NK-92 treated with Interleukin-12 subunit alpha and Interleukin-12 subunit beta, amount 100 ng/mL, for 24 hours (cell line): ENCODE measurements at regions not wholly inside any gene's neighbourhood (a gene's known extent, or its start where the extent isn't known, plus 50 kb on each side); places are given as distances from the start of the nearest gene placed in this dataset.

ENCODE experiments used
- DNase-seq: peaks from one replicate; lab custom pipeline; 2025; lab: John Stamatoyannopoulos, UW

DNA sequence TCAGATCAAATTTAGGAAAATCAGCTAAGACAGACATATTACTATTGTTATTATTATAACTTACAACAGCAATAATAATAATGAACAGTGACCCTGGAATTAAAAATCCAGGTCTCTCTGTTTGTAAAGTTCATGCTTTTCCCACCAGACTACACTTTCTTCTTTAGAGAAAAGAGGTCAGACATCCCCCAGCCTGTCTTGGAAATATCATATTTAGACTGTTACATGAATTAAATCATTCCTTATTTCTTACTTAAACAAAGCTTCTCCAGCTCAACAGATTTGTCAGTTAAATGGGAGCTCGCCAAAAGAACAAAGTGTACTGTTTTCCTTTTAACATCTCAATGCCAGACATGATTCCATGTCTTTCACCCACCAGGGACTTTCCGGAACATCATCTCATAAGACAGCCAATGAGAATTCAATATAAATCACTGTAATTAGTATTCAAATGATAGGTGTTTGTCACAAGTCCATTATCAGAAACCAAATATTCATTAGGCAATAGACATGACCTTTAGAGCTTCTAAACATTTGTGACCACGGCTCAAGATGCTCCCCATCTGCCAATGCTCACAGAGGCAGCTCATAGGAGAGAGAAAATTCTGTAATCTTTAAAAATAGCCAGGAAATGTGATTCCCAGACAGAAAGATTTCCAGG is 351.9 kb downstream of the ENC1 start:
- no peak for DNase-seq

DNA sequence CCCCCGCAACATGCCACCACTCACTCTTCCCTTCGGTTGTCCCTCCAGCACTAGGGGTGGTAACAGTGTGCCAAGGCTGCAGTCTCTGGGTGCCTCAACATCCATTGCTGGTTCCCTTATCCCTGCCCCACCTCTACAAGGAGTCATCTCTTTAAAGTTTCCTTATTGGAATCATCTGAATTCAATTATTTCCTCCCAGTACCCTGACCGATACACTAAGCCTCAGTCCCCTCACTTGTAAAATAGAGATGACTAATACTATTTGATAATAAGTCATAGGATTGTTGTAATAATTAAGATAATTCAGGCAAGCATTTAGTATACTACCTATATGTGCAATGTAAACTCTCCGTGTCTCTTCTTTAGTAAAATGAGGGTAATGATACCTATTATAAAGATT is 352.5 kb downstream of the ENC1 start:
- no peak for DNase-seq

DNA sequence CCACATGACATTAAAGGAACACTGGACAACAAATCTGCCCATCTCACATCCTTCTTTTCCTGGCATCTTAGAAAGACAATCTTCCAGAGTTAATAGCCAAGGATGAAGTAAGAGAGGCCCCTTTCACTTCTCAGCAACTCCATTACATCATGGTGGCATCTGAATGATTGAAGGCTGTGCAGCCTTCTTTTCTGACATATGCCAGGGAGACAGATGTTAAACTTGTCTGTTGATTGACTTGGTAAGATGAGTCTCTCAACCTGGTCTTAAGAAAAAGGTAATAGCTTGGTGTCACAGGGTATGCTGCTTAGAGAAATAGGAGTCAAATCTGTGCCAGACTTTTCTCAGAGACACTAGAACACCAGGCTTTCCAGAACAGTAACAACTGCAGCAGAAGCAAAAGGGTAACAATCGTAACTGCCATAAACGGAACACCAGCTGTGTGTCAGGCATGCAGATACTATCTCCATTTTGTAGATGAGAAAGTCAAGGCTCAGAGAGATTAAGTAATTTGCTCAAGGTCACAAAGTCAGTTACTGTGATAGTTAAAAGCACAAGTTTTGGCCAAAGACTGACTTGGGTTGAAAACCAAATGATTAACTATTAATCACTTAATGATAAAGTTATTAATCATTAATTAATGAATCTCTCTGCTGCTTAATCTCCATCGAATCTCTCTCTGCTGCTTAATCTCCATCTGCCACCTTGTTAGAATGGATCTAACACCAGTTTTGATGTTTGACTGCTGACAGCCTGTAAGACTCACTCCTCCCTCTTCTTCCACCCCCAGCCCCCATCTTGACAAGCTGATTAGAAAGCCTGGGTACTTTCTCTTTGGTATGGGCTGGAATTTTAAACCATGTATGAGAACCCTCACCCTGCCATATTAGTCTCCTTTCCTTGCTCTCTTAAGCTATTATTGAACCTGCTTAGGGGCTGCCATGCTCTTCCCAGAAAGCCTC is 353.5 kb downstream of the ENC1 start:
- DNase-seq, result no peak

DNA sequence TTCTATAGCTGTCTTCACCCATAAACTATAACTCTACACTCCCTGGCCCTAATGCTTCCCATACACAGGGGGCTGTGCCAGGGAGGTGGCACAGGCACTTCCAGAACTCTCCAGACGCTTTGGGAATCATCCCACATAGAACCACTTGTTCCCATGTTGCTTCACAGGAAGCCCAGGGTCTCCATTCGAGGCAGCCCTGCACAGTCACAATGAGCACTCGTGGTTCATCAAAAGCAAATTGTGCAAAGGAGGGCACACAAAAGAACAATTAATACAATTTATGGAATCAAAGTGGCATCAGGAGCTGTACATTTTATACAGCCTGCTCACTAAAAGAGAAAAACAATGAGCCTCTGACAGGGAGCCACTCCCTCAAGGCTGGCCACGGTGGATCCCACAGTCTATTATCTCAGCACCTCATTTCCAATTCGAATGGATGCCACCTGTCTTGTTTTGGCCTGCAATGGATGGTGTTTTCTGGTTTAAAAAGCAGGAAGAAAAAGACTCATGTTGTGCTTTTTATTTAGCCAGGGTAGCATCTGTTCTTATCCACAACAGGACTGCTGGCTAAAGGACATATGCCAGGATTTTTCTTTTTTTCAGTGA is 354.8 kb downstream of the ENC1 start:
- no peak for DNase-seq

DNA sequence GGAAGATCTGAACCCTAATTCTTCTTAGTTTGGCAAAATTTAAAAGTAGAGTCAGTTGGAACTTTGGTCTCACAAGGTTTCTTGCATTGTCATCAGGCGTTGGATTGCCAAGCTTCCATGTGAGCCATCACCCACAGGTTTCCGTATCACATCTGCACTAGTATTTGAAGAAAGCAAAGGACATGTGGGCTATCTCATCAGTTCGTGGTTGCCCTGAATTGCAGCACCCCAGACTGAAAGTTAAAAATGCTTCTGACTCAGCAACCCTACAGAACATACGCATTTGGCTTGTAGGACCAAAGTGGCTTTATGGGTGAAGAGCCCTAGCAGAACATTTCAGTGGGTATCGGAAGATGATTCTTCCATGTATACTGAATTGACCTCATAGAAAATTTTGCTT is 358.0 kb downstream of the ENC1 start:
- DNase-seq, result no peak

DNA sequence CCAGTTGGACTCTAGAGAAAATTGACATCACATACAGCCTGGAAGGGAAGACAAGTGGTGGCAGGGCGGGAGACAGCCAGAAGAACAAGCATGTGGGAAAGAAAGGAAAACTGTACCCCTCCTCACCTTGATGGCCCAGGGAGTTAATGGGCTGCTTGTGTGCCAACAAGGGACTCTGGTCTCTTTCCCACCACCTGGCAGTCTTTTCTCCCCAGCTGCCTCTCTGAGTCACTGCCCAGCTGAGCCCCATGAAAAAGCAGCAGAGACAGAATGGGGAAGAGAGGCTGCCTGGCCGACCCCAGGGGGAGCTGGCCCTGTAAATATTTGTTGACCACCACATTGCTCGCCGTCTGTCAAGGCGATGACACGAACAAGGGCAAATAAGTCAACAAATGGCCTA is 359.4 kb downstream of the ENC1 start:
- no peak for DNase-seq

DNA sequence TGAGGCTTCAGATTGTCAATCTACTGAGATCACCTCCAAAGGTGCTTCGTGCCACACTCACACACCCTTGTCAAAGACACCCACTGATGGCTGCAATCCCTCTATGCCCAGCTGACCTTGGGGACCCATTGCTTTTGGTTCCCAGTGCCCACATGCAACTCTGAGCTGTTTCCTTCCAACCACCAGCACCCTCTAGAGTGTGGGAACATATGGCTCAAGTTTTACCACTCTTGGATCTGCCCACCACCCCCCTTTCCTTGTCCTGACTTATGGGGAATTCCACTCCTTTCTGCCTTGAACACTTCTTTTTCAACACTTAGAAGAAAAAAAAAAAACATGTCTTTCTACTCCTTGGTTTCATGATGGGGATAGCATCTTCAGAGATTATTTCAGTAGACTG is 360.2 kb downstream of the ENC1 start:
- no peak for DNase-seq

DNA sequence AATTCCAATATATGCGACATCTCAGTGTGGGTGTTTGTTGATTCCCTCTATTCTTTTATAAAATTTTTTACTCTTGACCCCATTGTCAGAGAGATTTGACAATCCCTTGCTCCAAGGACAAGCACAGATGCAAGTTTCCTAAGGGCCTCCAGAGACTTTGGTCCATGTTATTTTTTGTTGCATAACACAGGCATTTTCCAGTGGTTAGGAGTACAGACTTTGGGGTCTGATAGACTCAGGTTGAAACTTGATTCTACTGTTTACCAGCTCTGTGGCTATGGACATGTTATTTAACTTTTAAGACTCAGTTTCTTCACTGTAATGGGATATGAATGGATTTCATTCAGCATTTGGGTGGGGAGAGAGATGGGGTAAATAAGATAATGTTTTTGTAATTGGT is 361.3 kb downstream of the ENC1 start:
- DNase-seq, result no peak

DNA sequence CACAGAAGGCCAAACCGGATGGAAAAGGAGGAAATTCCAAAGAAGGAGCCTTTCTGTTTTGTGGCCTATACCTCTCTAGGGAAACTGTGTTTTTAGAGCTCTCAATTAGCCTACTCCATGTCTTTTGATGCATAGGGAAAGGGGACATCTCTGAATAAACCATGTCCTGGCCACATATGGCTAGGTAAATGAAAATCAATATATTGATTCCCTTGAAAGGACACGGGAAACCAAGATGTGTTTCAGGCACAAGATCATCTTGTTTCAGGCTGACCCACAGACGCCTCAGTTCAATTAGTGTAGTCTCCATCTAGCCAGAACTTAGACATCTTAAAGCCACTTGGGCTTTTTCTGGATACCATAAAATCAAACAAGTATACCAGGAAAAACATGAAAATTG is 363.1 kb downstream of the ENC1 start:
- DNase-seq, result no peak

DNA sequence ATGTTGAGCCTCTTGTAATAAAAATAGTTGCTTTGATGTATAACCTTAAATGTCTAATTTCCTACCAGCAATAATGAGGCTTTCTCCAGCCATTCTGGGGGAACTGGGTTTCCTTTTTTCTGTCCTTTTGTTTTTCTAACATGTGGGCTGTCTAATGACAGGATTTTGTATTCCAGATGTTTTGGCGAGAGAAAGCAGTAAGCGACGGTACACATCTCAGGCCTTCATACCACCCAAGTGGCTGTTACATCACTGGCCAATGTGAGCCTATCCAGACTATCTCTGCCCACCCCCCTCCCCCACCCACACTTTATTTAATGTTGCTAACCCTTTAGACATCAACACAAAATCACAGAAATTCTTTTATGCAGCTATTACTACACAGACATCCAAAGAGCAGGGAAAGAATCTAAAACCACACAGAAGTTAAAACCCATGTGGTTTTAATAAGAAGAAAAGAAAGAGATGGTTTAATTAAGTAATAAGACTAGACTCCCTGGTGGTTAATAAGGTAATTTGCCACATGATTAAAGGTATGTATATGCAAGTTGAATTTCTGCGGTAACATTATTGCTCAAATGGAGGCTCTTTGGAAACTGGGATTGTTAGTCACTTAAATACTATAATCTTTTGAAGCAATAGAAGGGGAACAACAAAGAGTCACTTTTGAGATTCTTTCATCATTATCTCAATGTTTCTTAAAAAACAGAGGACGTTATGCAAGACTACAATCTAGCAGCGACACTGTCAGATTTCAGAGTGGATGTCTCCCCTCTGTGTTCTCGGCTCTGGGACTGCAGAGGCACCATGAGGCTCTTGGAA is 365.1 kb downstream of the ENC1 start:
- no peak for DNase-seq

DNA sequence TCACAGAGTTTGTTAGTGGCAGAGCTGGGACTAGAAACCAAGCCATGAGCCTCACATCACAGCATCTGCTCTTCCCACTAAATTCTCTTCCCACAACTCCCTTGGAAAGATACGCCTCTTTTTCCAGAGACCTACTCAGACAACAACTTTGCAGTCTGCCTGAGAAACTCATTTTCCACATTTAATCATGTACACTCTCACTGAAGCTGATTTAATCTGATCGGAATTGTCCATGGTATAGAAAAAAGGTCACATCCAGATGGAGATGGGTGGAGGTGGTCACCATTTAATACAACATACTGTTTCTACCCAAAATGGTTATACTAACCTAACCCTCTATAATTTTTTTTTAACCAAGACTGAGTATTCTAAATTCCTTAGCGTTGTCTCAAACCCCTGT is 366.2 kb downstream of the ENC1 start:
- no peak for DNase-seq

DNA sequence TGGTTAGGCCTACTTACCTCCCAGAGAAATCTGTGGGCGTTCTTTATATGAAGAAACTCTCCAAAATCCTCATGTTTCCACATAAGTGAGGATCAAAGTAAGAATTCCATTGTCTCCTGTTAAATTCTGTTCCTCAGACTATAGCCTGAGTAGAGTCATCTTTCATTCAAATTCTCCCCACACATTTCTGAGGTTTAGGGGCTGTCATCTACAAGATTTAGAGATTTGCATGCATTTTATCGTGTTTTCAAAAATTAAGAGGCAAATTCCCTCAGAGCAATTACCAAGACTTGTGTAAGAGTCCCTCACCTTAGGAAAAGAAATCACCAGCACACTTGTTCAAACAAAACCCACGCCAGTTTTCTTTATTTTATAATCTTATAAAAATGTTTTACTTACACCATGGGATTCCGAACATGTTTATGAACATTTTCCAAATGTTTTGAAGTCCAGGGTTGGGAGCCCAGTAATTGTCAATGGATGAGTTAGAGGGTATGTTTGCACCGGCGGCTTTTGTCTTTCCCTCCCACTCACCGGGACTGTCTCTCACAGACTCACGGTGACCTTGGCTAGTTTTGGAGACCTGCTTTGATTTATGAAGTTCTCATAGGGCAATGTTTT is 367.6 kb downstream of the ENC1 start:
- DNase-seq, result no peak

DNA sequence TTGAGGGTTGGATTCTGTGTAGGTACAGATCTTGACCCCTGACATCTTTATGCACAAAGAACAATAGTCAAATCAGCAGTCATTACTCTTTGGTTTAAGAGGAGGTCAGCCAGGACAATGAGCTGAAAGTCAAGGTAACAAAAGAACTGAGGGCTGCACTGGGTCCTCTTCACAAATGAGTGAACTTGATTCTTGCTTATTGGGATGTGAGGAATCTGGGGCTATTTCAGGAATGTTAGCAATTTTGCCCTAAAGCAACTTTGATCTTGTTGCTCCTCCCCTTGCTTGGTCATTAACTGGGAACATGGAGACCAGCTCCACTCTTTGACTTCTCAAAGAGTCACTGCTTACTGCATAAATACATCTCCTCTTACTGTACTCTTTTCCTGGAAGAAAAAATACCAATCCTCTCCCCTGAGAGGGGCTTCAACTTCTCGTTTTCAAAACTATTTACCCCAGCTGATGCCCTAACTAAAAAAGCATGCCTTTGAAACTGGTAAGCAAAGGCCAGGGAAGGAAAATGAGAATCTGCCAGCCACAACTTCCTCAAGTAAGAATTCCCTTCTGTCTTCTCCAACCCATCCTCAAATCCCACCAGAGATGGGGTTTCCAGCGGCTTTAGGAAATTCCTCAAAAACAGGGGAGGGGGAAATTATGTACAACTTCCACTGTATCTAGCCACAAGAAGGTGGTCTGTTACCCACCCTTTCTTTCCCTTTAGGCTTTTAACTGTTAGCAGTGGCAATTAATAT is 368.3 kb downstream of the ENC1 start:
- no peak for DNase-seq

DNA sequence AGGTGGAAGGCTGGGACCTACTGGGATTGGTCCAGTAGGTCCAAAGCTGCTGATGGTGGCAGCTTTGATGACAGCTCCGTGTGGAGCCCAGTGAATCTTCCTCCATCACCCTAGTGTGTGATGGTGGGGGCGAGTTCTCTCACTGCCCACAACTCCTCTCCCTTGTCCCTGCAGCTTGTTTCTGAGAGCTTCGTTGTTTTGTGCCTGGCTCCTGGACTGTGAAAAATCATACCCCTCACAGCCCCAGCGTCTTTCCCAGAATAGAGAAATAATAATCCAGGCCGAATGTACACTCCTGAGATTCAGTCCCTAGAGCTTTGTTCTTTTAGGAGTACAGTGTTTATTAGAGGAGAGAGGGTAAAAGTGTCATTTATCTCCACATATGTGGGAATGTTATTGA is 372.2 kb downstream of the ENC1 start:
- no peak for DNase-seq

DNA sequence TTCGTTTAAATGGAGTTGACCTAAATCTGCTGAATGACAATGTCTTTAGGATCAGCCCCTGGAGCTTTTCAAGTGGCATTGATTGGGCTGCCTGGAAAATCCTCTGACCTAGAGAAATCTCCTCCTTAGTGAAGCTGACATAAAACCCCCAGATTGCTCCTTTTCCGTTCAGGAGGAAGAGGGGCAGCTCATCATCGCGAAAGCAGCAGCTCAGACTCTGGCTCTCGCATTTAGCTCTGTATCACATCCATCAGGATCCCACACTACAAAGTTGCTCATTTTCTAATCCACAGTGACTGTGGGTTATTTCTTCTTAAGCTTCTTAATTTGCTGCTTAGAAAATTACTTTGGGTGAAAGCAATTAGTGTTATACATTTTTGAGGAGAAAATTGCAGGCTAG is 373.7 kb downstream of the ENC1 start:
- DNase-seq, result no peak

DNA sequence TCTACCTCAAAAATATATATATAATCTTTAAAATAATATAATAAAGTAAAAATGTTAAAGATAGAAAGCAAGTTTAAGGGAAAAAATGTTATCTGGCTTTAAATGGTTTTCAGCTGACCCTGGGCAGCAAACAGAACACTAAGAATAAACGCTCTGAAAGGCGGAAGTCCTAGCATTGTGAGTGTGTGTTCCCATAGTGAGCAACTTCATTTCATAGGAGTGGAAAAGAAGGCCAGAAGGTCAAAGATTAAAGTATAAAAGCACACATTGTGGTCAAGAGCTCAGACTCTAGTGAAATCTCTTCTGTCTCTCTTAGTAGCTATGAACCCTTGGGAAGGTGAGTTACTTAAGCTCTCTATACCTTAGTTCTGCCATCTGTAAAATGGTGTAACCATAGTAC is 374.4 kb downstream of the ENC1 start:
- DNase-seq, result no peak

DNA sequence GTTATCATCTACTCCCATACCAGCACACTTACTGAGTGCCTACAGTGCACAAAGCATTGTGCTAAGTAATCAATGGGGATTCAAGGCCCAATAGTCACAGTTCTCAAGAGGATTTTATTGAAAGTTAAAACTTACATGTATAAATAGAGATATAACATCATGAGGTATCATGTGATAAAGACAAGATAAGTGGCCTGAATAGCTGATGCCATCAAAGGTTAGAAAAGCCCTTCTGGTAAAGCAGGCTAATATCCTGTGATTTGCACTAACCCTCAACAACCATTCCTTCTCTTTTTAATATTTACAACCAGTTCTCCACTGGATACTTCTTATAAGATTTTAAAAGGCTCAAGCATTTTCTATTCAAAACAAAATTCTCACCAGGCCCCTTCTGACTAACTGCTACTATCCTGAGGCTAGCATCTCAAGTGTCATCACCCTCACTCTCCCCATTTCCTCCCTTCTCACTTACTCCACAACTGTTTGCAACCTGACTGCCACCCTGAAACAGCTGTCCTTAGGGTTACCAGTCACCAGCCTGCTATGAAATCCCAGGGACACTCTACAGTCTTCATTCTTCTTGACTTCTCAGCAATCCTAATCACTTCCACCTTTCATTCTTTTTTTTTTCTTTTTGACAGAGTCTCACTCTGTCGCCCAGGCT is 377.9 kb downstream of the ENC1 start:
- DNase-seq, result no peak

DNA sequence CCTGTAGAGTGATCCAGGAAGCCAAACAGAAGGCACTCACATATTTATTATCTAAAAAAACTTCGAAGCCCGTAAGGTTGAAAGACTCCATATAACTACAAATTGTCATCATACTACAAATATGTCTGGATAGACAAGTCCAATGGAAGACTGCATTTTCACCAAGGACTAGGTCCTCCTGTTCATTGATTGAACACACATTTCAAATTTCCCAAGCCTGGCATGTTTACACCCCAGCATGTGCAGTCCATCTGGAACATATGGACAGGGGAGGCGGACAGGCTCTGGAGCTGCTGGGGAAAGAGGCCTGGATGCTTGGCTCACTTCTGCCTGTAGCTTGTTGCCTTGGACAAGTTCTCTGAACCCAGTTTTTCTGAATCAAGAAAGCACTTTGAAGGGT is 378.7 kb downstream of the ENC1 start:
- DNase-seq, result no peak

DNA sequence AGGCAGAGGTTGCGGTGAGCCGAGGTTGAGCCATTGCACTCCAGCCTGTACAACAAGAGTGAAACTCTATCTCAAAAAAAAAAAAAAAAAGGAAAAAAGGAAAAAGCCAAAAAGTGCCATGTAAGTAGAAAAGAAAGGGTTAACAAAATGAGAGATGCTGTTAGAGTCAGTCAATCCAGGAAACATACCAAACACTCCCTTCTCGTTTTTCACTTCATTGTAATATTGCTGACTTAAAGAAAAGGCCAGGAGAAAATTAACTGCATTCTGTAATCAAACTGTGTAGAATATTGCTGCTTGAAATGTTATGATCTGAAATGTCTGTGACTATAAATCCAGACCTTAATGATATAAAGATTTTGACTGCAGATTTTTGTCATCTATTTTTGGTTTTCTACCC is 379.1 kb downstream of the ENC1 start:
- DNase-seq, result no peak

DNA sequence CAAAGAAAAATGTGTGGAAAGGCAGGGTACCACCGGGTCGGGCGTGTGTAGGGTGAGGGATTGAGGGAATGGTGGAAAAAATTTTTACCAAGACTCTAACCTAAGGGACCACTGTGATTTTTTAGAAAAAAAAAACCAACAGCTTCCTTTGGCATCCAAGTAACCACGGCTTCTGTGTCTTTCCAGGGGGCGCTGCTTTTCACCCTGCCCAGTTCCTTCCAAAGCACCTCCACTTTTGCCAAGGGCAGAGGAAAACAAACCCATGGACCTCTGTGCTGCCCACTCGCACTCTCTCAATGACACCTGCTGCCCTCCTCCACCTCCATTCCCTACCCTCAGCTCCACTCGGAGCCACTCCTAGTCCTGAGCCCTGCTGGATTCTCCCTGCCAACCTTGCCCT is 381.0 kb downstream of the ENC1 start:
- no peak for DNase-seq

DNA sequence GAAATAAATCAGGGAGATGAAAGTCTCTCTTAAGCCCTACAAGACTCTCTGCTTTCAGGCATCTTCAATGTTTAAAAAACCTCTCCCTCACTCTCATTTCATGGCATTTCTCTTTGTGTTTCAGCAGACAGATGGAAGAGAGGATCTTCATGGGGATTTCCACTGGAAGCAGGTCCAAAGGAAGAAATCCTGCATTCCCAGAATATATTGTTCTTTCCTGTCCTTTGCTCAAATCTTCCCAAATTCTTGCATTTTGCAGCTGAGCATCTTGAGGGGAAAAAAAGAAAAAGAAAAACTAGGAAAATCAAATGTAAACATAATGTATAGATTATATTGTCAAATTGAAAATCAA is 382.2 kb downstream of the ENC1 start:
- no peak for DNase-seq
